ENCODE measurements at regions not wholly inside any gene's neighbourhood (a gene's known extent, or its start where the extent isn't known, plus 50 kb on each side); places are given as distances from the start of the nearest gene placed in this dataset.

DNA sequence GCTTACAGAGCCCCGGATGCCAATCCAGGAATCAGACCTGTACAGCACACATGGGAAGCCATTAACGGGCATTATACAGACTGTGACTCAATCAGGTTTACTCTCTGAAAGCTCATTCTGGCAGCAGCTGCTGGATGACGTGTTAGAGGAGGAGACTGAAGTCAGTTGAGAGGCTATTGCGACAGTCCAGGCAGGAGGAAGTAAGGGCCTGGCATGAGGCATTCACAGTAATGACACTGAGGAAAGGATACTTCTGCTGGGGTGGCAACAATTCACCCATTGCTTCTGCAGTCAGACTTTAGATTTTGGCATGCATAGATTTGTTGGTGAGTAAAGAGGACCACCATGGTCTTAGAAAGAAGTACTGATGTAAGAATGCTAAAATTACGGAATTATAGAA, 151.0 kb upstream of the HEY2 start:
- TF ChIP-seq, protein P1, sequence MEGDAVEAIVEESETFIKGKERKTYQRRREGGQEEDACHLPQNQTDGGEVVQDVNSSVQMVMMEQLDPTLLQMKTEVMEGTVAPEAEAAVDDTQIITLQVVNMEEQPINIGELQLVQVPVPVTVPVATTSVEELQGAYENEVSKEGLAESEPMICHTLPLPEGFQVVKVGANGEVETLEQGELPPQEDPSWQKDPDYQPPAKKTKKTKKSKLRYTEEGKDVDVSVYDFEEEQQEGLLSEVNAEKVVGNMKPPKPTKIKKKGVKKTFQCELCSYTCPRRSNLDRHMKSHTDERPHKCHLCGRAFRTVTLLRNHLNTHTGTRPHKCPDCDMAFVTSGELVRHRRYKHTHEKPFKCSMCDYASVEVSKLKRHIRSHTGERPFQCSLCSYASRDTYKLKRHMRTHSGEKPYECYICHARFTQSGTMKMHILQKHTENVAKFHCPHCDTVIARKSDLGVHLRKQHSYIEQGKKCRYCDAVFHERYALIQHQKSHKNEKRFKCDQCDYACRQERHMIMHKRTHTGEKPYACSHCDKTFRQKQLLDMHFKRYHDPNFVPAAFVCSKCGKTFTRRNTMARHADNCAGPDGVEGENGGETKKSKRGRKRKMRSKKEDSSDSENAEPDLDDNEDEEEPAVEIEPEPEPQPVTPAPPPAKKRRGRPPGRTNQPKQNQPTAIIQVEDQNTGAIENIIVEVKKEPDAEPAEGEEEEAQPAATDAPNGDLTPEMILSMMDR (IDR thresholded peaks at IDR 0.05): no peak
- TF ChIP-seq EP300 (IDR thresholded peaks at IDR 0.05) (no peak), POLR2AphosphoS5 (IDR thresholded peaks at IDR 0.05) (no peak)
